ENCODE measurements at regions not wholly inside any gene's neighbourhood (a gene's known extent, or its start where the extent isn't known, plus 50 kb on each side); places are given as distances from the start of the nearest gene placed in this dataset.

GRCh38 chr4:18882468-18882867, 860.9 kb upstream of the LCORL start:
- Histone ChIP-seq H3K4me1 (ENCODE audit: control insufficient read depth in 1 of 2, insufficient read depth in 2 of 2, low read length in 2 of 2) (no peaks in the 10 kb centered on the region), H3K4me3 (replicated peaks in 1 of 3; ENCODE audit: low read depth in 2 of 3, low read length in 3 of 3) (no peak overlapping the region), H3K79me2 (ENCODE audit: insufficient read depth, low read length) (no peaks in the 10 kb centered on the region), H3K9me3 (replicated peaks in 1 of 2; ENCODE audit: control insufficient read depth in 1 of 2, insufficient read depth in 1 of 2, low read length in 2 of 2) (peaks cover 0 to 3% of the 10 kb centered on the region in 2 donors), H3K4me2 (replicated peaks; ENCODE audit: extremely low read depth, low read length, poor library complexity, severe bottlenecking) (no peak overlapping the region), H4K20me1 (ENCODE audit: insufficient read depth, low read length) (no peaks in the 10 kb centered on the region), H2AFZ (ENCODE audit: insufficient read depth, low read depth, low read length, poor library complexity, severe bottlenecking) (no peak overlapping the region), H3K27me3 (ENCODE audit: control insufficient read depth in 2 of 2, insufficient read depth in 2 of 2, low read length in 2 of 2) (no peaks in the 10 kb centered on the region), H3K36me3 (replicated peaks in 1 of 2; ENCODE audit: control insufficient read depth in 1 of 2, insufficient read depth in 2 of 2, low read length in 2 of 2) (no peaks in the 10 kb centered on the region), H3K27ac (ENCODE audit: low read depth in 1 of 2, low read length in 2 of 2) (no peak overlapping the region), H3K9ac (ENCODE audit: insufficient read depth, low read length, poor library complexity, severe bottlenecking) (no peak overlapping the region)
- TF ChIP-seq CTCF (IDR thresholded peaks at IDR 0.05), result no peak
- H3K36me3 Mint-ChIP-seq, result no peaks in the 10 kb centered on the region
- no peak overlapping the region for H3K4me3 Mint-ChIP-seq
- WGBS (ENCODE audit: insufficient coverage), result no CpG with 5 or more reads among the region's 3 CpGs
- no peak overlapping the region for H3K27ac Mint-ChIP-seq
- DNase-seq, result no peak
- H3K4me1 Mint-ChIP-seq, result no peaks in the 10 kb centered on the region
- H3K27me3 Mint-ChIP-seq (ENCODE audit: low read depth in 3 of 3), result no peaks in the 10 kb centered on the region
- peaks cover 0 to 6% (median 2%) of the 10 kb centered on the region in 7 donors for H3K9me3 Mint-ChIP-seq
- intact Hi-C loops (cut with micrococcal nuclease), result no loop called here

GRCh38 chr4:18881556-18881955, 860.0 kb upstream of the LCORL start:
- H3K4me3 ChIP-seq (replicated peaks in 1 of 3; ENCODE audit: low read depth in 2 of 3, low read length in 3 of 3), result no peak overlapping the region
- no peaks in the 10 kb centered on the region for H3K27me3 ChIP-seq (ENCODE audit: control insufficient read depth in 2 of 2, insufficient read depth in 2 of 2, low read length in 2 of 2)
- H3K36me3 ChIP-seq (replicated peaks in 1 of 2; ENCODE audit: control insufficient read depth in 1 of 2, insufficient read depth in 2 of 2, low read length in 2 of 2), result no peaks in the 10 kb centered on the region
- H3K27ac Mint-ChIP-seq, result no peak overlapping the region
- H3K9ac ChIP-seq (ENCODE audit: insufficient read depth, low read length, poor library complexity, severe bottlenecking), result no peak overlapping the region
- no peaks in the 10 kb centered on the region for H4K20me1 ChIP-seq (ENCODE audit: insufficient read depth, low read length)
- H3K9me3 Mint-ChIP-seq, result peaks cover 0 to 6% (median 2%) of the 10 kb centered on the region in 7 donors
- no peak for DNase-seq
- no peak overlapping the region for H3K4me3 Mint-ChIP-seq
- peaks cover 0 to 3% of the 10 kb centered on the region in 2 donors for H3K9me3 ChIP-seq (replicated peaks in 1 of 2; ENCODE audit: control insufficient read depth in 1 of 2, insufficient read depth in 1 of 2, low read length in 2 of 2)
- H3K4me1 Mint-ChIP-seq, result no peaks in the 10 kb centered on the region
- H2AFZ ChIP-seq (ENCODE audit: insufficient read depth, low read depth, low read length, poor library complexity, severe bottlenecking), result no peak overlapping the region
- no CpG with 5 or more reads among the region's 1 CpG for WGBS (ENCODE audit: insufficient coverage)
- no peaks in the 10 kb centered on the region for H3K36me3 Mint-ChIP-seq
- no peaks in the 10 kb centered on the region for H3K27me3 Mint-ChIP-seq (ENCODE audit: low read depth in 3 of 3)
- intact Hi-C loops (cut with micrococcal nuclease), result no loop called here
- H3K27ac ChIP-seq (ENCODE audit: low read depth in 1 of 2, low read length in 2 of 2), result no peak overlapping the region
- H3K79me2 ChIP-seq (ENCODE audit: insufficient read depth, low read length), result no peaks in the 10 kb centered on the region
- H3K4me1 ChIP-seq (ENCODE audit: control insufficient read depth in 1 of 2, insufficient read depth in 2 of 2, low read length in 2 of 2), result no peaks in the 10 kb centered on the region
- no peak for TF ChIP-seq CTCF (IDR thresholded peaks at IDR 0.05)
- H3K4me2 ChIP-seq (replicated peaks; ENCODE audit: extremely low read depth, low read length, poor library complexity, severe bottlenecking), result no peak overlapping the region
